ENCODE measurements at regions not wholly inside any gene's neighbourhood (a gene's known extent, or its start where the extent isn't known, plus 50 kb on each side); places are given as distances from the start of the nearest gene placed in this dataset.

DNA sequence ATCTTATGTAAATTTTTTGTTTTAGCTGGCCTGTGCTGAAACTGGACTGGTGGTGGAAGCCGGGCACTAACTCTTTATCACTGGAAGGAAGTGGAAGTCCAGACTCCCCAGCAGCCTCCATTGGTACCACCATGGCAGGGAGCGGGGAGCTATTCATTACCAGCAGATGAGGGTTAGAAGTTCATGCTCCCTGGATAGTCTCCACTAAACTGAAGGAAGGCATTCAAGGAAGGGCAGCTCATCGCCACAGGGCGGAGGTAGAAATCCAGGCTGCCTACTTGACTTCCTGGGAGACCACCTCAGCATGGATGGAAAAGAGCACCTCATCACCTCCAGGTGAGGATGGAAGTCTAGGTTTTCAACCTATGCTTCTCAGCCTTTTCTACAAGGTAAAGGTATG lies 130.9 kb downstream of the SLC16A9 start:
- Histone ChIP-seq H3K9ac (ENCODE audit: low read length) (no peak overlapping the region), H3K27me3 (replicated peaks; ENCODE audit: control insufficient read depth, insufficient read depth, low read length) (no peaks in the 10 kb centered on the region), H3K4me1 (ENCODE audit: control insufficient read depth, insufficient read depth, low read length) (peaks cover 5% of the 10 kb centered on the region), H3K36me3 (ENCODE audit: control insufficient read depth, insufficient read depth, low read length, severe bottlenecking) (no peaks in the 10 kb centered on the region), H3K9me3 (ENCODE audit: control insufficient read depth, low read length) (no peaks in the 10 kb centered on the region), H3K4me3 (ENCODE audit: low read length) (no peak overlapping the region)
- DNase-seq (ENCODE audit: low read depth), result no peak

DNA sequence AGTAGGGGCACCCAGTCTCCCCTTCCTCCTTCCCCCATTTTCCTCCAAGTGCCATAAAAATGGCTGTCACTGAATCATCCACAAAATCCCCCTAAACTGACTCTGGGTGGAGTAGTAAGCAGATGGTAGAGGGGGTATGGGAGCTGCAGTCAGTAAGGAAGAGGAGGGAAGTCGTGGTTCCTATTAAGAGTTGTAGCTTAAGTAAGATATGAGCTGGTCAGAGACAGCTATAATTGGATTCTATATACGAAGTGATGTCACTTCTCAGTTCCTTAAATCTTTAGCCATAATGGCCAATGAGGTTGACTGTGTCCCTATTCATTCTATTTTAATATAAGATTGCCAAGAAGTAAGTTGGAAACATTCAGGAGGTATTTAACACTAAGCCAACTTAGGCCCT lies 131.7 kb downstream of the SLC16A9 start:
- H3K9me3 ChIP-seq (ENCODE audit: control insufficient read depth, low read length), result no peaks in the 10 kb centered on the region
- no peaks in the 10 kb centered on the region for H3K27me3 ChIP-seq (replicated peaks; ENCODE audit: control insufficient read depth, insufficient read depth, low read length)
- H3K4me1 ChIP-seq (ENCODE audit: control insufficient read depth, insufficient read depth, low read length), result peaks cover 5% of the 10 kb centered on the region
- no peak overlapping the region for H3K9ac ChIP-seq (ENCODE audit: low read length)
- DNase-seq (ENCODE audit: low read depth), result no peak
- H3K4me3 ChIP-seq (ENCODE audit: low read length), result no peak overlapping the region
- H3K36me3 ChIP-seq (ENCODE audit: control insufficient read depth, insufficient read depth, low read length, severe bottlenecking), result no peaks in the 10 kb centered on the region

DNA sequence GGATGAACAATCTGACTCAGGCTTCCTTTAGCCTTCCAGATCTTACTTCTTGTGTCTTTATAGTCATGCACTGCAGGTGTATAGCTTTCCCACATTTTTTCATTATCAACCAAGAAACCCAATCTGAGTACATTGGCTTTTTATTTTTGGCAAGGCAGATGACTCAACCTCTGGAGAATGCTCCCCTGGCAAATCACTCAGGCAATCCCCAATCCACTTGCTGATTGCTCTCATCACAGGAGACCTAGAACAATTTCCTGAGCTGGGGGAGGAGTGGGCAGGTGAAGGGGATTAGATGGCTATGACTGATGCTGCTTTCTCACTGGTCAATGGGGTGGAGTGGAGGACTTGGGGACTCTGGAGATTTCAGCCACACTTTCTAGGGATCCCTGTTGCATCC lies 134.4 kb downstream of the SLC16A9 start:
- Histone ChIP-seq H3K4me1 (ENCODE audit: control insufficient read depth, insufficient read depth, low read length) (no peaks in the 10 kb centered on the region), H3K36me3 (ENCODE audit: control insufficient read depth, insufficient read depth, low read length, severe bottlenecking) (no peaks in the 10 kb centered on the region), H3K4me3 (ENCODE audit: low read length) (no peak overlapping the region), H3K9ac (ENCODE audit: low read length) (no peak overlapping the region), H3K9me3 (ENCODE audit: control insufficient read depth, low read length) (no peaks in the 10 kb centered on the region), H3K27me3 (replicated peaks; ENCODE audit: control insufficient read depth, insufficient read depth, low read length) (no peaks in the 10 kb centered on the region)
- DNase-seq (ENCODE audit: low read depth), result no peak

DNA sequence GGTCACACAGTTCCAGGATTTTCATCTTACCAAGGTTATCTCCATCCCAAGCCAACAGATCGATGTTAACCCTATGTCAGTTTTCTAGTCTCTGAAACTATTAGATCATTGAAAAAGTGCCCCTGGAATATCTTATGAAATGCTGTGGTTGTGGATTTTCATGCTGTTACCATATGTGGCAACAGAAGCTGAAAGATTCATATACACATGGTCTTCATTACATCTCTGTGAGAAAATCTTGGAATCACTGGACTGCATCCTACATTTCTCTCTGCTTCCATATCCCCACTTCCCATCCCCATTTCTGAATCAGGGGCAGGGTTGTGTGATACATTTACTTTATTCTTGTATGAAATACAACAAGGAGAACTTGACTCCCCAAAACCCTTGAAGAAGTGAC lies 146.1 kb downstream of the SLC16A9 start:
- Histone ChIP-seq H3K9ac (ENCODE audit: low read length) (no peak overlapping the region), H3K9me3 (ENCODE audit: control insufficient read depth, low read length) (no peaks in the 10 kb centered on the region), H3K4me3 (ENCODE audit: low read length) (no peak overlapping the region), H3K27me3 (replicated peaks; ENCODE audit: control insufficient read depth, insufficient read depth, low read length) (no peaks in the 10 kb centered on the region), H3K4me1 (ENCODE audit: control insufficient read depth, insufficient read depth, low read length) (peaks cover 14% of the 10 kb centered on the region), H3K36me3 (ENCODE audit: control insufficient read depth, insufficient read depth, low read length, severe bottlenecking) (no peaks in the 10 kb centered on the region)
- peak; percentile 3 for DNase-seq (ENCODE audit: low read depth)

DNA sequence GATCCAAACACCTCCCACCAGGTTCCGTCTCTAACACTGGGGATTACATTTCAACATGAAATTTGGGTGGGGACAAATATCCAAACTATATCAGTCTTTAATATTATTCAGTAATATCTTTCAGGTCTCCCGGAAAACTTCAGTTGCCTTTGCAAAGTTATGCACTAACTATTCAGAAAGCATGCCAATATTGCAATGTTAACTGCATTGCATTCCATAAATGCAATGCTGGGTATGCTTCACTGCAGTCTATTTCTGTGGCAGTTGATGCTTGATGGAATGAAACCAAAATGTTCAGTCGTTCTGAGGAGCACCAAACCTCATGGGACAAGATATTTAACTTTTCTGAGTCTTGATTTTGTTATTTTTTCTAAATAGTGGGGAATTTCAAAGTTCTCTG lies 147.5 kb downstream of the SLC16A9 start:
- Histone ChIP-seq H3K36me3 (ENCODE audit: control insufficient read depth, insufficient read depth, low read length, severe bottlenecking) (no peaks in the 10 kb centered on the region), H3K9ac (ENCODE audit: low read length) (no peak overlapping the region), H3K4me3 (ENCODE audit: low read length) (no peak overlapping the region), H3K9me3 (ENCODE audit: control insufficient read depth, low read length) (no peaks in the 10 kb centered on the region), H3K4me1 (ENCODE audit: control insufficient read depth, insufficient read depth, low read length) (peaks cover 16% of the 10 kb centered on the region), H3K27me3 (replicated peaks; ENCODE audit: control insufficient read depth, insufficient read depth, low read length) (no peaks in the 10 kb centered on the region)
- DNase-seq (ENCODE audit: low read depth), result no peak

DNA sequence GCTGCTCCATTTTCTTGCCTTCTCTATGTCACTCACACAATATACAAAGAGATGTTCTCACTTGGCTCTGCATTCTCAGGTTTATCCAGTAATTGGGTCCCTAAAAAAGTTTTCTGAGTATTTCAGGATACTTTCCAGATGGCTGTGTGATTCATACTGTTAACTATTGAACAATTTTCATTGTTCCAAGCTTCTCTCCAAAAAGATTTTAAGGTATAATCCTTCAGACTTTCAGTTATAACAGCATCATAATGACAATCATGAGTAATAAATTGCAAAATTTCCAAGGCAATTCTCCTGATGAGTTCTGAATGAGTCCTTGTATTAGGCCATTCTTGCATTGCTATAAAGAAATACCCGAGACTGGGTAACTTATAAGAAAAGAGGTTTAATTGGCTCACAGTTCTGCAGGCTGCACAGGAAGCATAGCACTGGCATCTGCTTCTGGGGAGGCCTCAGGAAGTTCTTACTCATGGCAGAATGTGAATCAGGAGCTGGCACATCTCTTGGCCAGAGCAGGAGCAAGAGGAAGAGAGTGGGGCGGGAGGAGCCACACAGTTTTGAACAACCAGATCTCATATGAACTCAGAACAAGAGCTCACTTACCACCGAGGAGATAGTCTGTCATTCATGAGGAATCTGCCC lies 148.1 kb downstream of the SLC16A9 start:
- H3K4me3 ChIP-seq (ENCODE audit: low read length), result no peak overlapping the region
- no peak overlapping the region for H3K9ac ChIP-seq (ENCODE audit: low read length)
- H3K36me3 ChIP-seq (ENCODE audit: control insufficient read depth, insufficient read depth, low read length, severe bottlenecking), result no peaks in the 10 kb centered on the region
- no peaks in the 10 kb centered on the region for H3K27me3 ChIP-seq (replicated peaks; ENCODE audit: control insufficient read depth, insufficient read depth, low read length)
- DNase-seq (ENCODE audit: low read depth), result no peak
- no peaks in the 10 kb centered on the region for H3K9me3 ChIP-seq (ENCODE audit: control insufficient read depth, low read length)
- peaks cover 19% of the 10 kb centered on the region for H3K4me1 ChIP-seq (ENCODE audit: control insufficient read depth, insufficient read depth, low read length)

DNA sequence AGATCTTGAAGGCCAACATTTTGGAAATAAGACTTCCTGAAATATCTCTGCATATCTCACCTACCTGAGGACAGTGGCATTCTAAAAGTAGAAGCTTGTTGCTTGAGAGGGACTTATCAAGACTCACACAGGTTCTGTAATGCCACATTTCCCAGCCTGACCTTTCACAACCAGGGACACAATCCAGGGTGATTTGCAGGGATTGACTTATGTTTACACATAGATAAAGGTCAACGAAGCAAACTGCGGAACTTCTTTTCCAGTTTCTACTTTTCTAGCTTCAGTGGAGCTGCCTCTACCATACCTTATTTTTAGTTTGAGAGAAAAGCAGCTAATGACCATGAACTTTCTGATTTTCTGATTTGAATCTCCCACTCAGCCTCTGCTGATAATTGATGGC lies 148.7 kb downstream of the SLC16A9 start:
- no peaks in the 10 kb centered on the region for H3K9me3 ChIP-seq (ENCODE audit: control insufficient read depth, low read length)
- no peak for DNase-seq (ENCODE audit: low read depth)
- no peaks in the 10 kb centered on the region for H3K27me3 ChIP-seq (replicated peaks; ENCODE audit: control insufficient read depth, insufficient read depth, low read length)
- H3K4me3 ChIP-seq (ENCODE audit: low read length), result no peak overlapping the region
- peaks cover 19% of the 10 kb centered on the region for H3K4me1 ChIP-seq (ENCODE audit: control insufficient read depth, insufficient read depth, low read length)
- H3K9ac ChIP-seq (ENCODE audit: low read length), result no peak overlapping the region
- H3K36me3 ChIP-seq (ENCODE audit: control insufficient read depth, insufficient read depth, low read length, severe bottlenecking), result no peaks in the 10 kb centered on the region

DNA sequence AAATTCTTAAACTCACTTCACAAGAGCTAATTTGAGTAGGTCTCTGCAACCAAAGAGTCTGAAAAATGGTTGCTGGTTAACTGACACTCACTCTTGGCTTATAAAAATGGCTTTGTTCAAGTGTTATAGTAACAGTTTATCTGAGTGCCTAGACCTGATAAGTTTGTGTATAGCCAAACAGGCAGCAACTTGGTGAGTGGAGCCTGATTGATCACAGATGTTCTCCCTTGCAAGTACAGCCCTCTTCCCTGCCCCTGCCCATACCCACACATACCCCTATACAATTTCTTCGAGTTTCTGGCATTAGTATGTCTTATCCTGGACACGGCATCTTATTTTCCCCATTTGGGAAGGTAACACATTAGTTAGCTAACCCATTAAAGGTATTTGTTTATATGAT lies 149.5 kb downstream of the SLC16A9 start:
- peaks cover 19% of the 10 kb centered on the region for H3K4me1 ChIP-seq (ENCODE audit: control insufficient read depth, insufficient read depth, low read length)
- no peaks in the 10 kb centered on the region for H3K9me3 ChIP-seq (ENCODE audit: control insufficient read depth, low read length)
- no peak for DNase-seq (ENCODE audit: low read depth)
- no peaks in the 10 kb centered on the region for H3K36me3 ChIP-seq (ENCODE audit: control insufficient read depth, insufficient read depth, low read length, severe bottlenecking)
- H3K27me3 ChIP-seq (replicated peaks; ENCODE audit: control insufficient read depth, insufficient read depth, low read length), result no peaks in the 10 kb centered on the region
- no peak overlapping the region for H3K9ac ChIP-seq (ENCODE audit: low read length)
- H3K4me3 ChIP-seq (ENCODE audit: low read length), result no peak overlapping the region

DNA sequence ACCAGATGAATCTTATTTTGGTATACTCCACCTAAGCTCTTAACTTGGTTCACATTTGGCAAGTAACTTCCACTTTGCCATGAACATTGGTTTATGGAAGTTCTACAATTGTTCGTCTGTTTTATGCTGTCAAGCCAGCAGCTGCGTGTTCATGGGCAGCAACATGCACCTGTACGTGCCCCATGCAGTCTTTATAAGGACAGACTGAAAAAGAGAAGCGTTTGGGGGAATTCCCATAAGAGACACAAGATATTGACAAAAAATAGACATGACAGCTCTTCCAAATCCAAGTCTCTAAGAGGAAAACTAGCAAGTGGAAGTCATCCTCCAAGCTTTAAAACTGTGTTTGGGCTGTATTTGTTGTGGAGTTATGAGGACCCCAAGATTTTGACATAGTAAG lies 151.6 kb downstream of the SLC16A9 start:
- no peak overlapping the region for H3K9ac ChIP-seq (ENCODE audit: low read length)
- H3K4me3 ChIP-seq (ENCODE audit: low read length), result no peak overlapping the region
- no peaks in the 10 kb centered on the region for H3K36me3 ChIP-seq (ENCODE audit: control insufficient read depth, insufficient read depth, low read length, severe bottlenecking)
- H3K27me3 ChIP-seq (replicated peaks; ENCODE audit: control insufficient read depth, insufficient read depth, low read length), result no peaks in the 10 kb centered on the region
- DNase-seq (ENCODE audit: low read depth), result no peak
- no peaks in the 10 kb centered on the region for H3K9me3 ChIP-seq (ENCODE audit: control insufficient read depth, low read length)
- peaks cover 19% of the 10 kb centered on the region for H3K4me1 ChIP-seq (ENCODE audit: control insufficient read depth, insufficient read depth, low read length)

DNA sequence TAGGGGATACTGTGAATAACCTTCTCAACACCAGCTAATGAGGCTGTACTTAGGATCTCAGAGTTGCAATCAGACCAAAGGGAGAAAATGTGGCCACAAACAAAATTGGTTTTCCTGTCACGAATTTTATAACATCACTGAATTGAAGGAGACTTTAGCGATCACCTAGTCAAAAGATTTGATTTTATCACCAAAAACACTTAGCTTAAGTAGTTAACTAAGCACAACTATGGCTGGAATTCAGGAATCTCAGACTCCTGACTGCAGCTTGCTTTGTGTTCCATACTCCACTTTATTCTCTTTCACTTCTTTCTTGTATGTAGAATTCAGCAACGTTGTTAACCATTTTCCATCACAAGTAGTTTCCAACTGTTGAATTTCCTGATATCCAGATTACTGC lies 152.0 kb downstream of the SLC16A9 start:
- Histone ChIP-seq H3K36me3 (ENCODE audit: control insufficient read depth, insufficient read depth, low read length, severe bottlenecking) (no peaks in the 10 kb centered on the region), H3K9me3 (ENCODE audit: control insufficient read depth, low read length) (no peaks in the 10 kb centered on the region), H3K4me3 (ENCODE audit: low read length) (no peak overlapping the region), H3K9ac (ENCODE audit: low read length) (no peak overlapping the region), H3K4me1 (ENCODE audit: control insufficient read depth, insufficient read depth, low read length) (peaks cover 19% of the 10 kb centered on the region), H3K27me3 (replicated peaks; ENCODE audit: control insufficient read depth, insufficient read depth, low read length) (no peaks in the 10 kb centered on the region)
- DNase-seq (ENCODE audit: low read depth), result no peak

DNA sequence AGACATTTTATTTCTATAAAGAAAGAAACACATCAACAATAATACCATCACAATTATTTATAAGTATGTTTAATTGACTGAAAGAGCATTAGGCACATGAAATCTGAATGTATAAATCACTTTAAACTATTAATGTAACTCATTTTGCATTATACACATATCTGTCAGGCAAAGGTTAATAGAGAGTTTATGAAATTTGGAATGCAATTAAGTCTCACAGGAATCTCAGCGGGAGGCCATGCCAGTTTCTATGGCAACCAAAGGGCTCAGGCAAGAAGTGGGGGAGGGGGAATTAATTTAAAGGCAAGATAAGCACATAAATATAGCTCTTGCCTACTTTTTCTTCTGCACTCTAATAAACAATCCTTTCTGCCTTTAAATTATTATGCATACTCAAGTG lies 152.6 kb downstream of the SLC16A9 start:
- H3K4me1 ChIP-seq (ENCODE audit: control insufficient read depth, insufficient read depth, low read length), result peaks cover 16% of the 10 kb centered on the region
- H3K27me3 ChIP-seq (replicated peaks; ENCODE audit: control insufficient read depth, insufficient read depth, low read length), result no peaks in the 10 kb centered on the region
- no peak overlapping the region for H3K9ac ChIP-seq (ENCODE audit: low read length)
- no peaks in the 10 kb centered on the region for H3K9me3 ChIP-seq (ENCODE audit: control insufficient read depth, low read length)
- no peak for DNase-seq (ENCODE audit: low read depth)
- no peak overlapping the region for H3K4me3 ChIP-seq (ENCODE audit: low read length)
- no peaks in the 10 kb centered on the region for H3K36me3 ChIP-seq (ENCODE audit: control insufficient read depth, insufficient read depth, low read length, severe bottlenecking)

DNA sequence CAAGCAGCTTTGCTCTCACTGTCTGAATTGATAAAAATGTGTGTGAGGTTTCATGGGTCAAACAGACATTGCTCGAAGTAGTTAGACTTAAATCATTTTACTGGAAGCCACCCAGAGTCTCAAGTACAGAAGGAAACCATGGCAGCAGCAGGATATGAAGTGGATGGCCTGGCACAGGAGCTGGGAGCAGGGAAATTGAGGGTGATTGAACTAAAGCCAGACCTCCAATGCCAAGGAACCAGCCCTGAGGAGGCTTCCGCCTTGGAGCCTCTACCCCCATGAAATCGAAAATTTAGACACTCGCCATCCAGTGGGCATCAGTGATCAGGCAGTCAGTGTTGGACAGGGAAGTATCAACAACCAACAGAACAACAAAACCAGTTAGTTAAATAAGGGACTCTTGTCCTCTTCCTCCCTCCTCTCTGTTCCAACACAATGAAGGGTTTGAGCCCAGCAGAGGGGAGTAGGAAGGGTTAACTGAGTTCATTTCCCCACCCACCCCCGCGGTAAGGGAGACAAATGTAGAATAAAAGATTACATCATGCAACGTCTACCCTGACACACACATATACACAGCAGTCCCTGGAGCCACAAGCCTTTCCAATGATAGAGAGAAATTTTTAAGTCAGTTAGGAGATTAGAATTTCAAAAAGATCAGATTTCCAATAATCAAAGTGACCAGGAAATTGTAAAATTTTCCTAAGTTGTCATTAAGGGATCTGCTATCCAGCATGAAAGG lies 156.3 kb downstream of the SLC16A9 start:
- H3K9me3 ChIP-seq (ENCODE audit: control insufficient read depth, low read length), result no peaks in the 10 kb centered on the region
- no peak overlapping the region for H3K4me3 ChIP-seq (ENCODE audit: low read length)
- no peak overlapping the region for H3K9ac ChIP-seq (ENCODE audit: low read length)
- H3K27me3 ChIP-seq (replicated peaks; ENCODE audit: control insufficient read depth, insufficient read depth, low read length), result no peaks in the 10 kb centered on the region
- H3K4me1 ChIP-seq (ENCODE audit: control insufficient read depth, insufficient read depth, low read length), result peaks cover 5% of the 10 kb centered on the region
- no peak for DNase-seq (ENCODE audit: low read depth)
- H3K36me3 ChIP-seq (ENCODE audit: control insufficient read depth, insufficient read depth, low read length, severe bottlenecking), result no peaks in the 10 kb centered on the region

Measured in adipocyte (in vitro differentiated cells).